Osteoblast (primary cell): ENCODE measurements at regions not wholly inside any gene's neighbourhood (a gene's known extent, or its start where the extent isn't known, plus 50 kb on each side); places are given as distances from the start of the nearest gene placed in this dataset.

ENCODE experiments used
- DNase-seq: peaks from one replicate; pipeline ENCODE4 v3.0.0; 2011; ENCODE audit warnings: low spot score, mixed read lengths; ENCODE audit not compliant: insufficient read length; ENCODE audit errors: missing footprints
- H2AFZ ChIP-seq: 2 replicates; pipeline ENCODE4 v1.6.0; 2011; ENCODE audit warnings: mild to moderate bottlenecking, low read length
- H3K27ac ChIP-seq: 2 replicates; pipeline ENCODE4 v1.5.1; 2011; ENCODE audit warnings: mild to moderate bottlenecking, low read depth, low read length, moderate library complexity
- H3K27me3 ChIP-seq: 2 replicates; pipeline ENCODE4 v1.6.0; 2012; ENCODE audit warnings: mild to moderate bottlenecking, control low read depth, inconsistent platforms, low read length, moderate library complexity; ENCODE audit not compliant: insufficient read depth
- H3K36me3 ChIP-seq: 2 replicates; pipeline ENCODE4 v1.5.1; 2011; ENCODE audit warnings: mild to moderate bottlenecking, low read length, control low read depth, moderate library complexity; ENCODE audit not compliant: insufficient read depth
- H3K4me1 ChIP-seq: 2 replicates; pipeline ENCODE4 v1.5.1; 2011; ENCODE audit warnings: mild to moderate bottlenecking, low read length, control low read depth, moderate library complexity; ENCODE audit not compliant: insufficient read depth
- H3K4me2 ChIP-seq: 2 replicates; pipeline ENCODE4 v1.6.0; 2011; ENCODE audit warnings: mild to moderate bottlenecking, low read length; ENCODE audit not compliant: insufficient read depth
- H3K4me3 ChIP-seq: fragments of 200-600 bp; sonication (generic); 3 replicates; pipeline ENCODE4 v1.5.1; 2012; ENCODE audit warnings: mild to moderate bottlenecking, low read length, inconsistent platforms; ENCODE audit not compliant: insufficient read depth
- H3K79me2 ChIP-seq: 2 replicates; pipeline ENCODE4 v1.6.0; 2012; ENCODE audit warnings: mild to moderate bottlenecking, low read length, control low read depth, inconsistent platforms; ENCODE audit not compliant: insufficient read depth
- H3K9me3 ChIP-seq: 2 replicates; pipeline ENCODE4 v1.5.1; 2011; ENCODE audit warnings: low read depth, low read length, control low read depth
- H4K20me1 ChIP-seq: 2 replicates; pipeline ENCODE4 v1.6.0; 2012; ENCODE audit warnings: mild to moderate bottlenecking, low read length, control low read depth; ENCODE audit not compliant: insufficient read depth
- CTCF ChIP-seq: IDR thresholded peaks from 2 replicates; pipeline ENCODE4 v1.5.1; 2011; ENCODE audit warnings: mild to moderate bottlenecking, low read depth, low read length, moderate library complexity; ENCODE audit errors: extremely low read depth

- H3K79me2 ChIP-seq, result no peaks in the 10 kb centered on the region
- no peak overlapping the region for H3K4me3 ChIP-seq
- H3K9me3 ChIP-seq, result no peaks in the 10 kb centered on the region
- H4K20me1 ChIP-seq, result no peaks in the 10 kb centered on the region
- H3K36me3 ChIP-seq, result no peaks in the 10 kb centered on the region
- H2AFZ ChIP-seq, result no peak overlapping the region
- no peak for TF ChIP-seq CTCF
- peaks cover 6% of the 10 kb centered on the region for H3K4me1 ChIP-seq
- no peaks in the 10 kb centered on the region for H3K27me3 ChIP-seq
- DNase-seq, result no peak
- no peak overlapping the region for H3K27ac ChIP-seq
- no peak overlapping the region for H3K4me2 ChIP-seq
Observed at GRCh38 chr13:84417416-84417815, 535.1 kb upstream of the SLITRK1 start.

GRCh38 chr13:84413016-84413415 is 530.7 kb upstream of the SLITRK1 start:
- H2AFZ ChIP-seq, result no peak overlapping the region
- H3K79me2 ChIP-seq, result no peaks in the 10 kb centered on the region
- TF ChIP-seq CTCF, result no peak
- H3K4me3 ChIP-seq, result no peak overlapping the region
- H4K20me1 ChIP-seq, result no peaks in the 10 kb centered on the region
- no peaks in the 10 kb centered on the region for H3K27me3 ChIP-seq
- no peak overlapping the region for H3K27ac ChIP-seq
- no peaks in the 10 kb centered on the region for H3K9me3 ChIP-seq
- no peak overlapping the region for H3K4me2 ChIP-seq
- H3K4me1 ChIP-seq, result peaks cover 3% of the 10 kb centered on the region
- DNase-seq, result no peak
- H3K36me3 ChIP-seq, result no peaks in the 10 kb centered on the region

- Histone ChIP-seq H4K20me1 (no peaks in the 10 kb centered on the region), H2AFZ (no peak overlapping the region), H3K27ac (no peak overlapping the region), H3K4me2 (no peak overlapping the region), H3K27me3 (no peaks in the 10 kb centered on the region), H3K9me3 (no peaks in the 10 kb centered on the region), H3K79me2 (no peaks in the 10 kb centered on the region), H3K4me3 (no peak overlapping the region), H3K36me3 (no peaks in the 10 kb centered on the region), H3K4me1 (peaks cover 10% of the 10 kb centered on the region)
- DNase-seq, result no peak
- no peak for TF ChIP-seq CTCF
Observed at GRCh38 chr13:84405286-84405685, 523.0 kb upstream of the SLITRK1 start.

GRCh38 chr13:84400706-84401105 is 518.4 kb upstream of the SLITRK1 start:
- Histone ChIP-seq H3K27me3 (no peaks in the 10 kb centered on the region), H4K20me1 (no peaks in the 10 kb centered on the region), H3K4me3 (no peak overlapping the region), H3K27ac (peak overlapping the region; percentile 33), H3K4me2 (peak overlapping the region; percentile 11), H3K79me2 (no peaks in the 10 kb centered on the region), H3K4me1 (peaks cover 18% of the 10 kb centered on the region), H3K36me3 (no peaks in the 10 kb centered on the region), H2AFZ (no peak overlapping the region), H3K9me3 (no peaks in the 10 kb centered on the region)
- no peak for TF ChIP-seq CTCF
- DNase-seq, result peak; percentile 70
